Sigmoid colon (tissue), 6 donors: ENCODE measurements at regions not wholly inside any gene's neighbourhood (a gene's known extent, or its start where the extent isn't known, plus 50 kb on each side); places are given as distances from the start of the nearest gene placed in this dataset.

Experiments
- DNase-seq: peaks from one replicate; pipeline ENCODE4 v3.0.0-alpha.2; 2019
- H3K27ac ChIP-seq, 4 donors: fragments of 200-600 bp; sonication (generic); one replicate each; pipeline ENCODE4 v1.5.1; 2016 to 2019; ENCODE audit warnings: mild to moderate bottlenecking in 1 of 4
- H3K27me3 ChIP-seq, 3 donors: fragments of 200-600 bp; sonication (generic); one replicate each; pipeline ENCODE4 v1.5.1; 2019; ENCODE audit warnings: mild to moderate bottlenecking in 1 of 3
- H3K36me3 ChIP-seq, 4 donors: fragments of 200-600 bp; sonication (generic); one replicate each; pipeline ENCODE4 v1.5.1; 2016 to 2019
- H3K4me1 ChIP-seq, 4 donors: fragments of 200-600 bp; sonication (generic); one replicate each; pipeline ENCODE4 v1.5.1; 2017 to 2019
- H3K4me3 ChIP-seq, 4 donors: fragments of 200-600 bp; sonication (generic); one replicate each; pipeline ENCODE4 v1.5.1; 2017 to 2019; ENCODE audit warnings: mild to moderate bottlenecking in 2 of 4, moderate library complexity in 1 of 4
- H3K9me3 ChIP-seq, 4 donors: fragments of 200-600 bp in 3 of 4; sonication (generic) in 3 of 4; one replicate each; pipeline versions ENCODE4 v1.5.1 to v1.6.1; 2013 to 2019
- CTCF ChIP-seq, 4 experiments: fragments of 450-650 bp in 3 of 4; fragments of 200-600 bp in 1 of 4; IDR thresholded peaks; one replicate each; pipeline ENCODE4 v1.5.1; 2016 to 2019; ENCODE audit warnings: antibody characterized with exemption in 4 of 4, mild to moderate bottlenecking in 3 of 4, moderate library complexity in 2 of 4
- EP300 ChIP-seq, 4 donors: sonication (generic); formaldehyde crosslinking; IDR thresholded peaks; one replicate each; pipeline ENCODE4 v1.6.1; 2017; ENCODE audit warnings: antibody characterized with exemption in 4 of 4
- POLR2A ChIP-seq, 2 donors: fragments of 450-650 bp; IDR thresholded peaks; one replicate each; pipeline ENCODE4 v1.6.1; 2016; ENCODE audit warnings: antibody characterized with exemption in 2 of 2, mild to moderate bottlenecking in 2 of 2, moderate library complexity in 2 of 2
- POLR2AphosphoS5 ChIP-seq, 4 donors: sonication (generic); formaldehyde crosslinking; IDR thresholded peaks; one replicate each; pipeline ENCODE4 v1.6.1; 2017; ENCODE audit warnings: antibody characterized with exemption in 4 of 4
- WGBS, 2 donors: extraction: QIAGEN DNeasy Blood & Tissue Kit; methylation state at CpG; one replicate each; pipeline ENCODE4 v1.1.7; 2013; 5-methylcytosine and 5-hydroxymethylcytosine counted together
- intact Hi-C: fragments of 100-400 bp; cut with DNase I; formaldehyde crosslinking; loops from one replicate; pipeline ENCODE4 v1.15.1; 2023
- donor health status: healthy with polysubstance abuse.
- donor health status: healthy.

- TF ChIP-seq EP300 (IDR thresholded peaks at IDR 0.05) = no peak
- TF ChIP-seq POLR2A (IDR thresholded peaks at IDR 0.05) = no peak
- TF ChIP-seq CTCF (IDR thresholded peaks at IDR 0.05) = no peak
- Histone ChIP-seq H3K27ac (no peak overlapping the region), H3K9me3 (no peaks in the 10 kb centered on the region), H3K36me3 (no peaks in the 10 kb centered on the region), H3K4me3 (no peak overlapping the region), H3K27me3 (no peaks in the 10 kb centered on the region), H3K4me1 (no peaks in the 10 kb centered on the region)
- DNase-seq = no peak
- WGBS, 2 donors = 82 to 86% methylated on average over 3 of the region's 3 CpGs
- intact Hi-C loops = no loop called here
Observed at GRCh38 chr2:44107974-44108373, 60.7 kb upstream of the PPM1B start.

GRCh38 chr2:44109166-44109565 is 59.5 kb upstream of the PPM1B start:
- H3K9me3 ChIP-seq = no peaks in the 10 kb centered on the region
- no peaks in the 10 kb centered on the region for H3K4me1 ChIP-seq
- TF ChIP-seq POLR2AphosphoS5 (IDR thresholded peaks at IDR 0.05) (no peak), EP300 (IDR thresholded peaks at IDR 0.05) (no peak), POLR2A (IDR thresholded peaks at IDR 0.05) (no peak), CTCF (IDR thresholded peaks at IDR 0.05) (no peak)
- DNase-seq = no peak
- H3K27ac ChIP-seq = no peak overlapping the region
- no peaks in the 10 kb centered on the region for H3K36me3 ChIP-seq
- H3K27me3 ChIP-seq = no peaks in the 10 kb centered on the region
- 92 to 96% methylated on average over 3 of the region's 3 CpGs for WGBS, 2 donors
- H3K4me3 ChIP-seq = no peak overlapping the region
- intact Hi-C loops = no loop called here

DNA sequence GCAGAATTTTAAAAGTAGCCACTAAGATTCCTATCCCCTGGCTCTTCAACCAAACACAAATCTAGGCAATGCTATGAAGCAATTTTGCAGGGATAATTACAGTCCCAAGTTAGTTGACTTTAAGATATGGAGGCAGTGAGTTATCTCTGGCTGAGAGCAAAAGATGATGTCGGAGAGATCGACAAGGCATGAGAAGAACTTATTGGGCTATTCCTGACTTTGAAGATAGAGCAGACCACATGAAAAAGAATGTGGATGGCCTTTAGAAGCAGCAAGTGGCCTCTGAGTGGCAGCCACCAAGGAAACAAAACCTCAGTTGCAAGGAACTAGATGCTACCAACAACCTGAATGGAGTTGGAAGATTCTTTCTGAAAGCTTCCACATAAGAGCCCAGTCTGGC is 58.2 kb upstream of the PPM1B start:
- Histone ChIP-seq H3K27ac (no peak overlapping the region), H3K4me1 (no peaks in the 10 kb centered on the region), H3K27me3 (no peaks in the 10 kb centered on the region), H3K4me3 (no peak overlapping the region), H3K9me3 (no peaks in the 10 kb centered on the region), H3K36me3 (no peaks in the 10 kb centered on the region)
- DNase-seq = no peak
- no peak for TF ChIP-seq EP300 (IDR thresholded peaks at IDR 0.05)
- TF ChIP-seq CTCF (IDR thresholded peaks at IDR 0.05) = no peak
- TF ChIP-seq POLR2A (IDR thresholded peaks at IDR 0.05) = no peak
- no peak for TF ChIP-seq POLR2AphosphoS5 (IDR thresholded peaks at IDR 0.05)
- intact Hi-C loops = no loop called here
- 11 to 60% methylated on average over 2 of the region's 2 CpGs for whole genome bisulfite sequencing, 2 donors

DNA sequence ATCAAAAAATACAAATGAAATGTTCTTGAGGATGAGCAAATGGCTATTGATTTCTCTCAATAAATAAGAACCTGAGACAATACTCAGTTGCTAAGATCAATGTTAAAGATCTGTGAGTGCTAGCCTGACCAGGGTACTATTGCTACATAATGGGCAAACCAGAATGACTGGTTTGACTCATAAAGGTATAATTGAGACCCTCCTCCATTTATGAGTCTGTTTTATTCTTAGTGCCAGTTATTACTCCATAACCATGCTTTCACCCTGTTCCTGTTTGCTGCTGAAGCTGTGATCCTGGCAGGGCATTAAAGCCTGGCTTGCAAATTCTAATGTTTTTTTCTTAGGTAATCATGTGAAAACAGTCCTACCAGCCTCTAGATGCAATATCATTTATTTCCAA is 56.6 kb upstream of the PPM1B start:
- Histone ChIP-seq H3K4me1 (no peaks in the 10 kb centered on the region), H3K4me3 (no peak overlapping the region), H3K36me3 (no peaks in the 10 kb centered on the region), H3K27ac (no peak overlapping the region), H3K9me3 (no peaks in the 10 kb centered on the region), H3K27me3 (no peaks in the 10 kb centered on the region)
- intact Hi-C loops = no loop called here
- TF ChIP-seq EP300 (IDR thresholded peaks at IDR 0.05) (no peak), CTCF (IDR thresholded peaks at IDR 0.05) (no peak), POLR2AphosphoS5 (IDR thresholded peaks at IDR 0.05) (no peak), POLR2A (IDR thresholded peaks at IDR 0.05) (no peak)
- no peak for DNase-seq

GRCh38 chr2:44116319-44116718 is 52.4 kb upstream of the PPM1B start:
- no peak for DNase-seq
- Histone ChIP-seq H3K27ac (no peak overlapping the region), H3K4me1 (no peaks in the 10 kb centered on the region), H3K27me3 (no peaks in the 10 kb centered on the region), H3K4me3 (no peak overlapping the region), H3K36me3 (no peaks in the 10 kb centered on the region), H3K9me3 (no peaks in the 10 kb centered on the region)
- intact Hi-C loops = no loop called here
- WGBS, 2 donors = 92 to 94% methylated on average over 3 of the region's 3 CpGs
- no peak for TF ChIP-seq CTCF (IDR thresholded peaks at IDR 0.05)
- no peak for TF ChIP-seq EP300 (IDR thresholded peaks at IDR 0.05)
- no peak for TF ChIP-seq POLR2AphosphoS5 (IDR thresholded peaks at IDR 0.05)
- TF ChIP-seq POLR2A (IDR thresholded peaks at IDR 0.05) = no peak
